ENCODE measurements at regions not wholly inside any gene's neighbourhood (a gene's known extent, or its start where the extent isn't known, plus 50 kb on each side); places are given as distances from the start of the nearest gene placed in this dataset.
"Not testable (repeated sequence)": the region's sequence is repeated elsewhere in the genome, so short reads cannot be mapped to it uniquely, and the experiment has no call there.

- Histone ChIP-seq H3K79me2 (ENCODE audit: insufficient read depth, low read length) (no peaks in the 10 kb centered on the region), H3K27me3 (ENCODE audit: insufficient read depth, low read length) (no peaks in the 10 kb centered on the region), H3K4me3 (ENCODE audit: insufficient read depth, low read length) (no peak overlapping the region), H3K4me2 (ENCODE audit: insufficient read depth, low read length) (no peak overlapping the region), H3K27ac (ENCODE audit: low read depth, low read length) (no peak overlapping the region), H4K20me1 (ENCODE audit: insufficient read depth, low read length) (no peaks in the 10 kb centered on the region), H2AFZ (ENCODE audit: low read length) (no peak overlapping the region), H3K9me3 (ENCODE audit: low read depth, low read length) (no peaks in the 10 kb centered on the region), H3K4me1 (ENCODE audit: insufficient read depth, low read length) (no peaks in the 10 kb centered on the region), H3K36me3 (ENCODE audit: insufficient read depth, low read length) (no peaks in the 10 kb centered on the region)
- no peak for TF ChIP-seq CTCF (IDR thresholded peaks at IDR 0.05; ENCODE audit: extremely low read depth, low read depth, low read length)
- DNase-seq (ENCODE audit: insufficient read length, low spot score, missing footprints), result no peak
These were observed 121.8 kb upstream of the OR4E1 start for GRCh38 chr14:21795456-21795855.

GRCh38 chr14:21791749-21792148 lies 118.1 kb upstream of the OR4E1 start:
- no peaks in the 10 kb centered on the region for H4K20me1 ChIP-seq (ENCODE audit: insufficient read depth, low read length)

GRCh38 chr14:21788687-21789086 lies 115.1 kb upstream of the OR4E1 start:
- not testable (repeated sequence) for H3K4me3 ChIP-seq (ENCODE audit: insufficient read depth, low read length); H3K9me3 ChIP-seq (ENCODE audit: low read depth, low read length); H3K36me3 ChIP-seq (ENCODE audit: insufficient read depth, low read length); H2AFZ ChIP-seq (ENCODE audit: low read length); H3K4me1 ChIP-seq (ENCODE audit: insufficient read depth, low read length); H3K27me3 ChIP-seq (ENCODE audit: insufficient read depth, low read length); H3K27ac ChIP-seq (ENCODE audit: low read depth, low read length); H4K20me1 ChIP-seq (ENCODE audit: insufficient read depth, low read length); H3K4me2 ChIP-seq (ENCODE audit: insufficient read depth, low read length); DNase-seq (ENCODE audit: insufficient read length, low spot score, missing footprints); H3K79me2 ChIP-seq (ENCODE audit: insufficient read depth, low read length)

More at GRCh38 chr14:21791749-21792148, 118.1 kb upstream of the OR4E1 start:
- DNase-seq (ENCODE audit: insufficient read length, low spot score, missing footprints), result no peak
- H3K9me3 ChIP-seq (ENCODE audit: low read depth, low read length), result no peaks in the 10 kb centered on the region
- no peaks in the 10 kb centered on the region for H3K4me1 ChIP-seq (ENCODE audit: insufficient read depth, low read length)
- no peak for TF ChIP-seq CTCF (IDR thresholded peaks at IDR 0.05; ENCODE audit: extremely low read depth, low read depth, low read length)
- no peaks in the 10 kb centered on the region for H3K36me3 ChIP-seq (ENCODE audit: insufficient read depth, low read length)
- H3K4me2 ChIP-seq (ENCODE audit: insufficient read depth, low read length), result no peak overlapping the region
- no peak overlapping the region for H2AFZ ChIP-seq (ENCODE audit: low read length)
- H3K4me3 ChIP-seq (ENCODE audit: insufficient read depth, low read length), result no peak overlapping the region
- H3K27ac ChIP-seq (ENCODE audit: low read depth, low read length), result no peak overlapping the region
- no peaks in the 10 kb centered on the region for H3K27me3 ChIP-seq (ENCODE audit: insufficient read depth, low read length)
- no peaks in the 10 kb centered on the region for H3K79me2 ChIP-seq (ENCODE audit: insufficient read depth, low read length)

- not testable (repeated sequence) for H2AFZ ChIP-seq (ENCODE audit: low read length); H3K4me2 ChIP-seq (ENCODE audit: insufficient read depth, low read length); H3K27me3 ChIP-seq (ENCODE audit: insufficient read depth, low read length); H4K20me1 ChIP-seq (ENCODE audit: insufficient read depth, low read length); DNase-seq (ENCODE audit: insufficient read length, low spot score, missing footprints); H3K4me1 ChIP-seq (ENCODE audit: insufficient read depth, low read length); H3K4me3 ChIP-seq (ENCODE audit: insufficient read depth, low read length); H3K79me2 ChIP-seq (ENCODE audit: insufficient read depth, low read length); H3K27ac ChIP-seq (ENCODE audit: low read depth, low read length); H3K9me3 ChIP-seq (ENCODE audit: low read depth, low read length); H3K36me3 ChIP-seq (ENCODE audit: insufficient read depth, low read length)
These were observed 113.6 kb upstream of the OR4E1 start for GRCh38 chr14:21787242-21787641.

DNA sequence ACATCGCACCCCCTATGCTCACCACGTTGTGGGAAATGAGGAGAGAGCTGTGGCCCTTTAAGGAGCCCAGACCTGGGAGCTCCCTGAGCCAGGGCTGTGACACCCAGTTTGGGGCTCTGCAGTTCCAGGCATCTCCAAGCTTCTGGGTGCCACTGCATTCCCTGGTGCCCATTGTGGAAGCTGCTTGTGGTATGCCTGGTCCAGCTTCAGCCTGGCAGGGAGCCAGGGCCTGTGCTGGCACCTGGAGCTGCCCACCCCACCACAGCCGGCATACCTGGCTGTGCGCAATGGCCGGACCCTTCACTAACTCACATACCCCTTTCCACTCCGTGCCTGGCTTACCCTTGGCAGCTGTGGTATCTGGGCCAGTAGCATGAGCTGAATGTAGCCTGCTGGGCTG lies 107.9 kb upstream of the OR4E1 start:
- Histone ChIP-seq H3K9me3 (ENCODE audit: low read depth, low read length) (no peaks in the 10 kb centered on the region), H3K27me3 (ENCODE audit: insufficient read depth, low read length) (no peaks in the 10 kb centered on the region), H3K36me3 (ENCODE audit: insufficient read depth, low read length) (no peaks in the 10 kb centered on the region), H3K4me2 (ENCODE audit: insufficient read depth, low read length) (no peak overlapping the region), H3K79me2 (ENCODE audit: insufficient read depth, low read length) (no peaks in the 10 kb centered on the region), H4K20me1 (ENCODE audit: insufficient read depth, low read length) (no peaks in the 10 kb centered on the region), H3K4me3 (ENCODE audit: insufficient read depth, low read length) (no peak overlapping the region), H2AFZ (ENCODE audit: low read length) (no peak overlapping the region), H3K4me1 (ENCODE audit: insufficient read depth, low read length) (no peaks in the 10 kb centered on the region), H3K27ac (ENCODE audit: low read depth, low read length) (no peak overlapping the region)
- no peak for TF ChIP-seq CTCF (IDR thresholded peaks at IDR 0.05; ENCODE audit: extremely low read depth, low read depth, low read length)
- DNase-seq (ENCODE audit: insufficient read length, low spot score, missing footprints), result no peak

Measured in osteoblast (primary cell).